GM23338 (cell line): ENCODE measurements at regions not wholly inside any gene's neighbourhood (a gene's known extent, or its start where the extent isn't known, plus 50 kb on each side); places are given as distances from the start of the nearest gene placed in this dataset.

Source experiments
- ATAC-seq: fragments of 200-7000 bp; cut with Tn5 transposase; 3 replicates; pipeline ENCODE4 v1.9.1; 2020
- DNase-seq: peaks from one replicate; pipeline ENCODE4 v3.0.0-alpha.2; 2015; ENCODE audit warnings: low spot score
- H2AFZ ChIP-seq: fragments of 200-600 bp; sonication (generic); 2 replicates; pipeline ENCODE4 v1.8.0; 2016; ENCODE audit warnings: antibody characterized with exemption, mild to moderate bottlenecking, moderate library complexity
- H3F3A ChIP-seq: fragments of 200-600 bp; sonication (generic); replicated peaks from 2 replicates; pipeline ENCODE4 v1.8.0; 2017; ENCODE audit warnings: antibody characterized with exemption, mixed run types, low read depth
- H3K27ac ChIP-seq: fragments of 200-600 bp; sonication (generic); 2 replicates; pipeline ENCODE4 v1.6.1; 2016; ENCODE audit warnings: low read depth
- H3K27me3 ChIP-seq: fragments of 200-600 bp; sonication (generic); 2 replicates; pipeline ENCODE4 v1.8.0; 2016; ENCODE audit warnings: mild to moderate bottlenecking, mixed run types, moderate library complexity; ENCODE audit not compliant: insufficient read depth
- H3K36me3 ChIP-seq: fragments of 200-600 bp; sonication (generic); 2 replicates; pipeline ENCODE4 v1.8.0; 2016; ENCODE audit warnings: mild to moderate bottlenecking; ENCODE audit not compliant: insufficient read depth
- H3K4me1 ChIP-seq: fragments of 200-600 bp; sonication (generic); 2 replicates; pipeline ENCODE4 v1.8.0; 2016; ENCODE audit warnings: mild to moderate bottlenecking, moderate library complexity; ENCODE audit not compliant: insufficient read depth
- H3K4me2 ChIP-seq: fragments of 200-600 bp; sonication (generic); 2 replicates; pipeline ENCODE4 v1.7.1; 2017; ENCODE audit warnings: mixed run types
- H3K4me3 ChIP-seq: fragments of 200-600 bp; sonication (generic); 2 replicates; pipeline ENCODE4 v1.6.1; 2016; ENCODE audit warnings: mixed run types
- H3K79me2 ChIP-seq: fragments of 200-600 bp; sonication (generic); replicated peaks from 2 replicates; pipeline ENCODE4 v1.8.0; 2017; ENCODE audit warnings: mild to moderate bottlenecking; ENCODE audit not compliant: insufficient read depth
- H3K9me2 ChIP-seq: fragments of 200-600 bp; sonication (generic); 2 replicates; pipeline ENCODE4 v1.8.0; 2017; ENCODE audit not compliant: insufficient read depth
- H4K20me1 ChIP-seq: fragments of 200-600 bp; sonication (generic); replicated peaks from 2 replicates; pipeline ENCODE4 v1.8.0; 2017; ENCODE audit warnings: mild to moderate bottlenecking; ENCODE audit not compliant: insufficient read depth
- H3K27ac Mint-ChIP-seq: 2 replicates; pipeline ENCODE4 v1.8.0; 2020; ENCODE audit warnings: inconsistent platforms, mild to moderate bottlenecking, moderate library complexity, mixed read lengths
- H3K27me3 Mint-ChIP-seq: 3 replicates; pipeline ENCODE4 v1.8.0; 2022; ENCODE audit warnings: low read depth, mild to moderate bottlenecking, moderate library complexity, mixed read lengths, inconsistent platforms; ENCODE audit not compliant: insufficient read depth, poor library complexity
- H3K36me3 Mint-ChIP-seq: 3 replicates; pipeline ENCODE4 v1.8.0; 2021; ENCODE audit warnings: low read depth, mild to moderate bottlenecking, inconsistent platforms, moderate library complexity, mixed read lengths
- H3K4me1 Mint-ChIP-seq: 3 replicates; pipeline ENCODE4 v1.8.0; 2020; ENCODE audit warnings: mild to moderate bottlenecking, inconsistent platforms, mixed read lengths
- H3K4me3 Mint-ChIP-seq: 3 replicates; pipeline ENCODE4 v1.8.0; 2021; ENCODE audit warnings: moderate library complexity, mild to moderate bottlenecking, inconsistent platforms, mixed read lengths
- H3K9me3 Mint-ChIP-seq: 3 replicates; pipeline ENCODE4 v1.8.0; 2020; ENCODE audit warnings: moderate library complexity, mild to moderate bottlenecking, inconsistent platforms, mixed read lengths
- CREB1 ChIP-seq: fragments of 250-450 bp; sonication (Bioruptor Pico); IDR thresholded peaks from 2 replicates; pipeline ENCODE4 v1.5.0; 2020; ENCODE audit warnings: low read depth, mild to moderate bottlenecking, moderate library complexity
- CTCF ChIP-seq, 2 experiments: fragments of 200-600 bp in 1 of 2; sonication (generic) in 1 of 2; conservative IDR thresholded peaks; 2 replicates each; pipeline versions ENCODE4 v1.5.1 to v1.6.1; 2016 to 2017; ENCODE audit warnings: antibody characterized with exemption in 2 of 2, low read depth in 2 of 2, mild to moderate bottlenecking in 2 of 2, moderate library complexity in 1 of 2
- ETS1 ChIP-seq: IDR thresholded peaks from 2 replicates; pipeline ENCODE4 v1.6.1; 2016; ENCODE audit warnings: antibody characterized with exemption
- EZH2 ChIP-seq: fragments of 200-600 bp; sonication (generic); IDR thresholded peaks from one replicate; pipeline ENCODE4 v1.8.0; 2017; ENCODE audit warnings: antibody characterized with exemption, mild to moderate bottlenecking, low read depth; ENCODE audit not compliant: unreplicated experiment
- EZH2phosphoT487 ChIP-seq: fragments of 200-600 bp; sonication (generic); IDR thresholded peaks from one replicate; pipeline ENCODE4 v1.8.1; 2018; ENCODE audit warnings: antibody characterized with exemption; ENCODE audit not compliant: unreplicated experiment
- NANOG ChIP-seq: IDR thresholded peaks from 2 replicates; pipeline ENCODE4 v1.6.1; 2016; ENCODE audit warnings: antibody characterized with exemption, borderline replicate concordance
- STAT1 ChIP-seq: IDR thresholded peaks from one replicate; pipeline ENCODE4 v1.6.1; 2016; ENCODE audit warnings: antibody characterized with exemption; ENCODE audit not compliant: unreplicated experiment
- ZNF114 ChIP-seq: fragments of 250-450 bp; sonication (Bioruptor Pico); IDR thresholded peaks from 2 replicates; pipeline ENCODE4 v1.5.0; 2020; ENCODE audit warnings: mild to moderate bottlenecking, moderate library complexity
- ZNF462 ChIP-seq: fragments of 250-450 bp; sonication (Bioruptor Pico); IDR thresholded peaks from 2 replicates; pipeline ENCODE4 v1.5.0; 2020; ENCODE audit warnings: mild to moderate bottlenecking, moderate library complexity

GRCh38 chr18:14941792-14942191 is 193.8 kb downstream of the ANKRD30B start (continued):
- TF ChIP-seq EZH2 = no peak

GRCh38 chr18:14942275-14942674 is 194.3 kb downstream of the ANKRD30B start:
- H3K36me3 Mint-ChIP-seq = peaks cover 6% of the 10 kb centered on the region; the same call in 2 of the 3 replicates
- H3K4me1 ChIP-seq = no peaks in the 10 kb centered on the region
- H3K9me3 Mint-ChIP-seq = peaks cover 76% of the 10 kb centered on the region
- H3F3A ChIP-seq = no peaks in the 10 kb centered on the region
- H3K4me3 Mint-ChIP-seq = no peak overlapping the region
- no peaks in the 10 kb centered on the region for H3K79me2 ChIP-seq
- no peak overlapping the region for H3K27ac ChIP-seq
- H3K27me3 Mint-ChIP-seq = peaks cover 5% of the 10 kb centered on the region
- no peaks in the 10 kb centered on the region for H3K27me3 ChIP-seq
- H3K4me3 ChIP-seq = no peak overlapping the region
- H3K9me2 ChIP-seq = no peaks in the 10 kb centered on the region
- no peak overlapping the region for H2AFZ ChIP-seq
- ATAC-seq = no peak
- TF ChIP-seq ETS1 (no peak), ZNF114 (no peak), CREB1 (no peak)
- H3K4me1 Mint-ChIP-seq = peaks cover 6% of the 10 kb centered on the region
- no peak overlapping the region for H3K4me2 ChIP-seq
- DNase-seq = no peak
- no peak overlapping the region for H3K27ac Mint-ChIP-seq
- no peaks in the 10 kb centered on the region for H4K20me1 ChIP-seq
- H3K36me3 ChIP-seq = no peaks in the 10 kb centered on the region

GRCh38 chr18:14943486-14943885 is 195.5 kb downstream of the ANKRD30B start:
- no peak overlapping the region for H3K4me3 Mint-ChIP-seq
- TF ChIP-seq ETS1 (no peak), CTCF (conservative IDR thresholded peaks at IDR 0.05; ENCODE audit: low read depth in 2 of 2) (no peak), EZH2 (no peak), ZNF462 (CRISPR knock-in tag) (no peak), NANOG (no peak), EZH2phosphoT487 (no peak), STAT1 (no peak)

More at GRCh38 chr18:14943486-14943885, 195.5 kb downstream of the ANKRD30B start:
- ATAC-seq = no peak
- Histone ChIP-seq H2AFZ (no peak overlapping the region), H3K79me2 (no peaks in the 10 kb centered on the region), H3K4me1 (no peaks in the 10 kb centered on the region), H3K9me2 (no peaks in the 10 kb centered on the region), H3K27ac (no peak overlapping the region), H3K4me2 (no peak overlapping the region), H3K36me3 (no peaks in the 10 kb centered on the region), H3F3A (no peaks in the 10 kb centered on the region), H3K4me3 (no peak overlapping the region), H3K27me3 (no peaks in the 10 kb centered on the region), H4K20me1 (no peaks in the 10 kb centered on the region)
- DNase-seq = no peak
- Mint-ChIP-seq H3K27me3 (peaks cover 9% of the 10 kb centered on the region), H3K36me3 (peaks cover 3% of the 10 kb centered on the region; the same call in 2 of the 3 replicates), H3K4me1 (peaks cover 4% of the 10 kb centered on the region; the same call in 2 of the 3 replicates), H3K27ac (no peak overlapping the region), H3K9me3 (peaks cover 76% of the 10 kb centered on the region)
